Ascending aorta (tissue), 2 donors: ENCODE measurements at regions not wholly inside any gene's neighbourhood (a gene's known extent, or its start where the extent isn't known, plus 50 kb on each side); places are given as distances from the start of the nearest gene placed in this dataset.

ENCODE experiments used
- DNase-seq, 2 donors: peaks; one replicate each; pipeline ENCODE4 v3.0.0-alpha.2; 2019; ENCODE audit warnings: low spot score in 2 of 2
- H3K27ac ChIP-seq, 2 donors: fragments of 200-600 bp; sonication (generic); one replicate each; pipeline ENCODE4 v1.5.1; 2016 to 2017; ENCODE audit warnings: mild to moderate bottlenecking in 1 of 2
- H3K27me3 ChIP-seq: fragments of 200-600 bp; sonication (generic); one replicate; pipeline ENCODE4 v1.5.1; 2017
- H3K36me3 ChIP-seq, 2 donors: fragments of 200-600 bp; sonication (generic); one replicate each; pipeline ENCODE4 v1.5.1; 2016
- H3K4me1 ChIP-seq, 2 donors: fragments of 200-600 bp; sonication (generic); one replicate each; pipeline ENCODE4 v1.5.1; 2016 to 2017; ENCODE audit warnings: mild to moderate bottlenecking in 1 of 2
- H3K4me3 ChIP-seq, 2 donors: fragments of 200-600 bp; sonication (generic); one replicate each; pipeline ENCODE4 v1.5.1; 2016 to 2017; ENCODE audit warnings: mild to moderate bottlenecking in 1 of 2
- H3K9me3 ChIP-seq, 2 donors: fragments of 200-600 bp; sonication (generic); one replicate each; pipeline ENCODE4 v1.5.1; 2016
- CTCF ChIP-seq, 3 experiments: fragments of 200-600 bp in 2 of 3; fragments of 450-650 bp in 1 of 3; sonication (generic) in 2 of 3; IDR thresholded peaks; one replicate each; pipeline ENCODE4 v1.5.1; 2016 to 2019; ENCODE audit warnings: antibody characterized with exemption in 3 of 3, mild to moderate bottlenecking in 1 of 3, moderate library complexity in 1 of 3
- intact Hi-C: fragments of 100-400 bp; cut with DNase I; formaldehyde crosslinking; loops from one replicate; pipeline ENCODE4 v1.15.1; 2023

GRCh38 chr1:191163621-191164020 lies 686.0 kb upstream of the BRINP3 start:
- intact Hi-C loops: no loop called here
- Histone ChIP-seq H3K4me3 (no peak overlapping the region), H3K36me3 (no peaks in the 10 kb centered on the region), H3K9me3 (no peaks in the 10 kb centered on the region), H3K27me3 (no peaks in the 10 kb centered on the region), H3K27ac (no peak overlapping the region), H3K4me1 (no peaks in the 10 kb centered on the region)
- TF ChIP-seq CTCF (IDR thresholded peaks at IDR 0.05): no peak
- DNase-seq: no peak

DNA sequence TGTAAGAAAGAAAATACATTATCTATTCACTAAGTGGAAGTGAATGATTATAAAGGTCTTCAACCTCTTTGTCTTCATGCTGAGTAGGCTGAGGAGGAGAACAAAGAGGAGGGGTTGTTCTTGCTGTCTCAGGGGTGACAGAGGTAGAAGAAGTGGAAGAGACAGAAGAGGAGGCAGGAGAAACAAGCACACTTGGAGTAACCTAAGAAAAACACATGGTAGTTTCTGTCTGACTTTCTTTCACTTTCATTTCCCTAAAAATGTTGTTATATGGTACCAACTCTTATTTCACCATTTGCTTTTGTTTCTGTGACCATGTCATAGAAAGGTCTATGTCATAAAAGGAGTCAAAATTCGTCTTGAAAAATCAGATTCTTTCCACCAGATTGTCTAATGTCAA lies 696.6 kb upstream of the BRINP3 start:
- DNase-seq: no peak
- Histone ChIP-seq H3K36me3 (no peaks in the 10 kb centered on the region), H3K4me1 (no peaks in the 10 kb centered on the region), H3K27ac (no peak overlapping the region), H3K4me3 (no peak overlapping the region), H3K9me3 (no peaks in the 10 kb centered on the region), H3K27me3 (no peaks in the 10 kb centered on the region)
- TF ChIP-seq CTCF (IDR thresholded peaks at IDR 0.05): no peak
- intact Hi-C loops: no loop called here

DNA sequence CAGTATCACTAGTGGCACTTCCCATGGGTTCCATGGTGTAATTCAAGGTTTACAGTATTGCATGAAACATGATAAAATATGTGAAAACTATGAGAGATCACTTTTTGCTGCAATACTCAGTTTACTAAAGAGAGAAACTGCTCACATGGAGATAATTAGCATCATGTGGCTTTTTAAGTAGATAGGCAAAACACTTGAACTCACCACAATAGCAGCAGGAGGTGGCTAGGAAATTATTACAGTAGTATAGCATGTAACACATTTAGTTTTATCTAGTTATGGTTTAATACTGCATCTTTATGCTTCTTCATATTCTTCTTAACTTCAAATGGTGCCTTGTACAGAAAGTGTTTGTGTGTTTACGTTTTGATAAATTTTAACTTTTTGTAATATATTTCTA lies 698.5 kb upstream of the BRINP3 start:
- no peaks in the 10 kb centered on the region for H3K4me1 ChIP-seq
- H3K27ac ChIP-seq: no peak overlapping the region
- no peak overlapping the region for H3K4me3 ChIP-seq
- no peaks in the 10 kb centered on the region for H3K9me3 ChIP-seq
- no peak for DNase-seq
- no peaks in the 10 kb centered on the region for H3K27me3 ChIP-seq
- intact Hi-C loops: no loop called here
- no peaks in the 10 kb centered on the region for H3K36me3 ChIP-seq
- TF ChIP-seq CTCF (IDR thresholded peaks at IDR 0.05): no peak

DNA sequence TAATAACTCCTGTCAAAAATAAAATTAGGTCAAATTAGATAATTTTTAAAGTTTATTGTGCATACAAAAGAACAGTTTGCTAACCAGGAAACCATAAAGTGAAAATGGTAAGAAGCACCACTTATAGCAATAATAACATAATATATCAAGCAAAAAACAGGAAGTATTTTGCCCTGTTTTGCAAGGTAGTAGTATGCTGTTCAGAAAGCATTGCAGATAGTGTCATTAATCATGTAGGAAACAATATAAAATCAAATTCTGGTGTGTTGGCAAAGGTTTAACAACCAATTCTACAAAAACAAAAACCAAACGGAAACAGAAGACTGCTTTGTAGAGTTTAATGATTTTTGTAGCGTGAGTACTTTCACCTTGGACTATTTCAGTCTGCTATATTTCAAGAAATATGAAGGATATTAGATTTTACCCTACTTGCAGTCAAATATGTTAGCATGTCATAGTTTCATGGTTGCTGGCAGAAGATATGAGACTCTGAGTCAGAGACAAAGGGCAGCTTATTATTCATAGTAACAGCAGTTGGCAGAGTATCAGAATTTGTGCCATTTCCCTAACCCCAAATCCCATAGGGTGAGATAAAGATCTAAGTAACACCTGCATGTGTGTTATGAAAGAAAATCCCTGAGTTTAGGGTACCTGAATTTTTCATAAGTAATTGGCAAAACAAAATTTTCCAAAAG lies 729.0 kb upstream of the BRINP3 start:
- TF ChIP-seq CTCF (IDR thresholded peaks at IDR 0.05): no peak
- Histone ChIP-seq H3K27me3 (no peaks in the 10 kb centered on the region), H3K9me3 (no peaks in the 10 kb centered on the region), H3K4me3 (no peak overlapping the region), H3K36me3 (no peaks in the 10 kb centered on the region), H3K27ac (no peak overlapping the region), H3K4me1 (no peaks in the 10 kb centered on the region)
- intact Hi-C loops: no loop called here
- no peak for DNase-seq

DNA sequence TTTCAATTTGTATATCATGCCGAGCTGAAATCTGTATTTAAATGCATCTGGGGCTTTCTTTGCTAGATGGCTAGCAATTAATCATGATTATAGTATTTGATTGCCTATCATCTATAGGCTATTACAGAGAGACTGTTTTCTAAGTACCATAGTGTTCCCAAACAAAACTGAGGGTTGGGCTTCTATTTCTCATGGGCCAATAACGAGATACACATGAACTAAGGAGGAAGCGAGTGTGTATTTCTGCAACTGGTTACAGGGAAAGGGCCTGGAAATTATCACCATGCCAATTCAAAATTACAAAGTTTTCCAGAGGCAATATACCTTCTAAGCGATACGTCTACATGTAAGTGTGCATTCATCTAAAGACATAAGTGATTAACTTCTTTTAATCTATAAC lies 744.5 kb upstream of the BRINP3 start:
- Histone ChIP-seq H3K36me3 (no peaks in the 10 kb centered on the region), H3K4me1 (no peaks in the 10 kb centered on the region), H3K27me3 (no peaks in the 10 kb centered on the region), H3K4me3 (no peak overlapping the region), H3K27ac (no peak overlapping the region), H3K9me3 (no peaks in the 10 kb centered on the region)
- intact Hi-C loops: no loop called here
- TF ChIP-seq CTCF (IDR thresholded peaks at IDR 0.05): no peak
- DNase-seq: no peak

GRCh38 chr1:191240925-191241324 lies 763.3 kb upstream of the BRINP3 start:
- Histone ChIP-seq H3K27ac (no peak overlapping the region), H3K27me3 (no peaks in the 10 kb centered on the region), H3K9me3 (no peaks in the 10 kb centered on the region), H3K4me3 (no peak overlapping the region), H3K4me1 (no peaks in the 10 kb centered on the region), H3K36me3 (no peaks in the 10 kb centered on the region)
- DNase-seq: no peak
- no peak for TF ChIP-seq CTCF (IDR thresholded peaks at IDR 0.05)
- intact Hi-C loops: no loop called here
